GM18867 (cell line): ENCODE measurements at regions not wholly inside any gene's neighbourhood (a gene's known extent, or its start where the extent isn't known, plus 50 kb on each side); places are given as distances from the start of the nearest gene placed in this dataset.
"Not testable (repeated sequence)": the region's sequence is repeated elsewhere in the genome, so short reads cannot be mapped to it uniquely, and the experiment has no call there.

Experiments
- ATAC-seq: cut with Tn5 transposase; IDR thresholded peaks from one replicate; pipeline ENCODE4 v1.9.1; 2021; ENCODE audit warnings: mild to moderate bottlenecking, moderate library complexity; ENCODE audit not compliant: unreplicated experiment

DNA sequence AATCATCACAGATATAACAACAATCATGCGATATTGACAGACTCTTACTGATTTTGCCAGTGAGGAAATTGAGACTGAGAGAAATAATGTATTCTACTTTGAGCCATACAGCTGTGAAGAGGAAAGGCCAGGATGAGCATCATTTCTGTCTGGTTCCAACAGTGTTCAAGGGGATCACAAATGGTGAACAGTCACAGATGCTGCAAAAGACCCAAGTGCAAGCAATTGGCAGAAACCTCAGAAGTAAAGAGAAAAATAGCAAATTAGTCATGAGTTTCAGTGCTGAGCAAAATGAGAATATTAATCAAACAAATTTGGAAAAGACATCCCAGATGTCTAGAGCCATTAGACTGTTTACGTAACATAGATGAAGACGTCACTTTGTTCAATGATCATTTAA is 114.1 kb downstream of the RAB38 start:
- ATAC-seq = no peak

DNA sequence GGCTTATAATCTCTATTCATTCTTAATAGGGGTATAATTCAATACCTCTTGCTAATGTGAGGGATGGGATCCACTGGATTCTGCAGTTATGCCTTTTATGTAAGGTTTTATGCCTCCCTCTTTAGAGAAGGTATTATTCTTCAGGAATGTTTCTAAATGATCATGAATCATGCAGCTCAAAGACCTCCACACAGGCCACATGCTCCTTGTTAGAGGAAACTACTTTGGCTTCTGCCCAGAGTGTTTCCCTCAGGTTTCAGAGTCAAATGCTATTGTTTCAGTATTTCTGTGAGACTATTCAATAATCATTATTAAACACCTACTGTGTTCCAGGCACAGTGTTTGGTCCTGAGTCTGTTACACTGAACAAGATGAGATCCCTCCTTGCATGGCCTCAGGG is 115.9 kb downstream of the RAB38 start:
- ATAC-seq = no peak

DNA sequence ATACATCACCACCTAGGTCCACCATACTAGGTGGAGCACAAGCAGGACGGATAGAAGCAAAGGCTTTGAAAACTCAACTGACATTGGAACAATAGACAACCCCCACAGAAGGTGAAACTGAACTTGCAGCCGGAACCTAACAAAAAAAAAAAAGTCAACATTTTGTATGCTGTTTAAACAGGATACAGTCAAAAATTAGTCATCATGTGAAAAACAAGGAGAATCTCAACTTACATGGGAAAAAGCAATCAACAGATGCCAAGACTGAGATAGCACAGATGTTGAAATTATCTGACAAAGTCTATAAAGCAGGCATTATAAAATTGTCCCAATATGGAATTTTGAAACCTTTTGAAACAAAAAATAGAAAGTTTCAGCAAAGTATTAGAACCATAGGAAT is 123.8 kb downstream of the RAB38 start:
- no peak for ATAC-seq

DNA sequence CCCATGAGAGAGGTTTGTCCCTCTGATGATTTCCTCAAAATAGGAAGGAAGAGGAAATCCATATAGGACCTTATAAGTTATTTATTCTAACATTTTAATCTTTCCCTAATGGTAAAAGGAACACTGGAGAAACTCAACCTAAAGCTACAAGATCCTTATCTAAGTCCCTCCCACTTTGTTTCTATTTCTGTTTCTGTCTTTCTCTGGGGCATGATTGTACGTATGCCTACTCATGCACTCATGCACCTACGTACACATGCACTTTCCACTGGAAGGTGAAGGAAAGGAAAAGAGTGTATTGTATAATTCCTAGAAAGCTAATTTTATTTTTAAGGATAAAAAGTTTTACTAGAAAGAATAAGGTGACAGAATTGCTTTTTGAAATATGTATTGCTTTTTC is 125.0 kb downstream of the RAB38 start:
- peak; percentile 44 for ATAC-seq

- not testable (repeated sequence) for ATAC-seq
Measured at GRCh38 chr11:88045288-88045687, 130.0 kb downstream of the RAB38 start.

DNA sequence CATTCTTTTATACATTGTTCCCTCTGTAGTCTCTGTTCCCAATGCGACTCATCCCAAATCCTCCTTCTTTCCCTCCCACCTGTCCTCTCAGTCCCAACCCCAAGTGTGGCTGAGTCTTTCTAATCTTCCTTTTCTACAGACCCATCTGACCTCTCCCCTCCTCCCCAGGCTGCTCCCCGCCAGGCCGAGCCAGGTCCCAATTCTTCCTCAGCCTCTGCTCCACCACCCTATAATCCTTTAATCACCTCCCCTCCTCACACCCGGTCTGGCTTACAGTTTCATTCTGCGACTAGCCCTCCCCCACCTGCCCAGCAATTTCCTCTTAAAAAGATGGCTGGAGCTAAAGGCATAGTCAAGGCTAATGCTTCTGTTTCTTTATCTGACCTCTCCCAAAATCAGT is 130.6 kb downstream of the RAB38 start:
- not testable (repeated sequence) for ATAC-seq

DNA sequence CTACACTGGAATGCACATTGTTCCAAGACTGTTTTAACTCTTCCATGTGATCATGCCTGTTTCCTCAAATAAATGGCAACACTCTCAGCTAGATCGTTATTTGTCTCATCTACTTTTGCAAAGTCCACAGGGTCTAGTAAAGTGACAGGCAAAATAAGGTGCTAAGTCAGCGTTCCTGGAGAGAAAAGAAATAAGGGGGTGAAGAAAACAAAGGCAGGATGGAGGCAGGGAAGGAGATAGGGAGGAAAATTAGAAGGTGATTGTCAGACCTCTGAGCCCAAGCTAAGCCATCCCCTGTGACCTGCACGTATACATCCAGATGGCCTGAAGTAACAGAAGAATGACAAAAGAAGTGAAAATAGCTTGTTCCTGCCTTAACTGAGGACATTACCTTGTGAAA is 132.1 kb downstream of the RAB38 start:
- ATAC-seq = no peak

DNA sequence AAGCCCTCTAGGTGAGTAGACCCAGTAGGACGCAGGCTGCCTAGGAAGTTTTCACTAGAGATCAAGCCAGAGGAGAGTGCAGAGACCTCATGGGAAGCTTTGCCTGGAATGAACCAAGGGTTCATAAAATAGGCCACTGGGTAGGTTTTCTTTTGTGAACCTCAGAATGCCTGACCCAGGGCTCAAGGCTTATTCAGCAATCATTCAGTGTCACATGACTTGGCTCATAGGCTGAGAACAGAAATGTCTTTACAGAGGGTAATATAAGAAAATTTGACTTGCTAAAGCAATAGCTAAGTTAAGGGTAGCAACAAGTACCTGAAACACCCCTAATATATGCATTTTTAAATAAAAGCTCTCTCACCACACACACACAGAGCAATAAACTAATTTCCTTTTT is 132.6 kb downstream of the RAB38 start:
- no peak for ATAC-seq

- no peak for ATAC-seq
Measured at GRCh38 chr11:88042238-88042637, 133.0 kb downstream of the RAB38 start.

GRCh38 chr11:88041679-88042078 is 133.6 kb downstream of the RAB38 start:
- ATAC-seq = no peak

DNA sequence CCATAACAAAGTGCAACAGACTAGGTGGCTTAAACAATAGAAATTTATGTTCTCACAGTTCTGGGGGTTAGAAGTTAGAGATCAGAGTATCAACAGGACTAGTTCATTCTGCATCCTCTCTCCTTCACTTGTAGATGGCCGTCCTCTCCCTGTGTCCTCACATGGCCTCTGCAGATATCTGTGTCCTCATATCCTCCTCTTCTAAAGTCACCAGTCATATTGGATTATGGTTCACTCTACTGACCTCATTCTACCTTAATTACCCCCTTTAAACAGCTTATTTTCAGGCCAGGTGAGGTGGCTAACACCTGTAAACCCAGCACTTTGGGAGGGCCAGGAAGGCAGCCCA is 135.1 kb downstream of the RAB38 start:
- no peak for ATAC-seq

DNA sequence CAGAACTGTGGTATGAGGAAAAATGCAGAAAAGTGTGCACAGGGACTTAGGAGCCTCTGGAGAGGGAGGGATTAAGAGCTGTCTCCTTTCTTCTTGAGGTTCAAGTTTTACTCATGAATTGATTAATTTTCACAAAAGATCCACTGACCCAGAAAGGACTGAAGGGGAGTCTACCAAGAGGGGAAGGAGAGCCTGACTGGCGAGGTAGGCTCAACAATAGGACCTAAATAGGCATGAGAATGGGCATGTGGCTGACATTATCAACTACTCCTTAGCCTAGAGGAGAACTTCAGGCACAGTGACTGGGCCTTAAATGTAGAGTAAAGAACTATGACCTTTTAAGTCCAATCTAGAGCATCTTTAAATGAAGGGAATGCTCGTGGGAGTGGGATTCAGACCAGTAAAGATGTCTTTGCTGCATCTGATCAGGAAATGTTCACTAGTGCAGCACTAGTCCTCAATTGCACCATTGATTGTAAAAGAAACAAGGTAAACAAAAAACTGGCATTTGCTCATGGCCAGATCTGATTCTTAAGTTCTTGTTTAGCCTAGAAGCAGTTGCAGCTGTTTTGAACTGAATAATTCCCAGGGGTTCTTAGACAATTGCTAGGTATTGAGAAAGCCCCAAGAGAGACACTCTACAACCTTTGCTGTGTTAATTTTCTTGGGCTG is 135.6 kb downstream of the RAB38 start:
- no peak for ATAC-seq

DNA sequence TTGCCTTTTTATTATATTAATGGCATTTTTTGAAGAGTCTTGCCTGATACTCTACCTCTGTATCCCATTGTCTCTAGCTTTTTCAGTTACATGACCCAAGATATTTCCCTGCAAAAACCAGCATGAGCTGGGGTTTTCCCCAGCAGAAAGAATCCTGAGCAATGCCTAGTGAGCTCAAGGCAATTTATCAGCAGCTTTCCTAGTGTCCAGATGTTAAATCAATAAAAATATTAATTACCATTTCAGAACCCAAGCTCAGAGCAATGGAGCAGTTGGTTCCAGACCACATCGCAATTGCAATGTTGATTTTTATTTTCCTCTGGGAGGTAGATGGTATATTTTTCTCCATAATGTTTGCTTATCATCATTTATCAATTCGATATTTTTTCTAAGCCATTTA is 137.2 kb downstream of the RAB38 start:
- ATAC-seq = no peak

GRCh38 chr11:88036701-88037100 is 138.5 kb downstream of the RAB38 start:
- ATAC-seq = no peak

DNA sequence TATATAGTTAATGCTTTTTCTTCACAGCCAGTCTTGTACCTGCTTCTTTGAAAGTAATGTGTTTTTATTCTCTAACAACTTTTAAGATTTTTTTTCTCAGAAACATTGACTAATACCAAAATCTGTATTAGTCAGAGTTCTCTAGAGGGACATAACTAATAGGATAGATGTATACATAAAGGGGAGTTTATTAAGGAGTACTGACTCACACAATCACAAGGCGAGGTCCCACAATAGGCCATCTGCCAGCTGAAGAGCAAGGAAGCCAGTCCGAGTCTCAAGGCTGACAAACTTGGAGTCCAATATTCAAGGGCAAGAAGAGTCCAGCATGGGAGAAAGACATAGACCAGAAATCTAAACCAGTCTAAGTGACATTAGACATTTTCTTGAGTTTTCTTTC is 140.0 kb downstream of the RAB38 start:
- no peak for ATAC-seq

DNA sequence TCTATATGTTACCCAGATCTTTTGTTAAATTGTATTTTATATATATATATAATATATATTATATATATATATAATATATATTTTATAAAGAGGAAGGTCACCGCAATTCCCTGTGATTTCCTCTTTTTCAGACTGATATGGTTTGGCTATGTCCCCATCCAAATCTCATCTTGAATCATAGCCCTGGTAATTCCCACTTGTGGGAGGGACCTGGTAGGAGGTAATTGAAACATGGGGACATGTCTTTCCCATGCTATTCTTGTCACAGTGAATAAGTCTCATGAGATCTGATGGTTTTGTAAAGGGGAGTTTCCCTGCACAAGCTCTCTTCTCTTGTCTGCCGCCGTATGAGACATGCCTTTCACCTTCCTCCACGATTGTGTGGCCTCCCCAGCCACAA is 157.6 kb downstream of the RAB38 start:
- ATAC-seq = no peak

- peak; percentile 93 for ATAC-seq
Measured at GRCh38 chr11:88016392-88017170, 158.7 kb downstream of the RAB38 start.

DNA sequence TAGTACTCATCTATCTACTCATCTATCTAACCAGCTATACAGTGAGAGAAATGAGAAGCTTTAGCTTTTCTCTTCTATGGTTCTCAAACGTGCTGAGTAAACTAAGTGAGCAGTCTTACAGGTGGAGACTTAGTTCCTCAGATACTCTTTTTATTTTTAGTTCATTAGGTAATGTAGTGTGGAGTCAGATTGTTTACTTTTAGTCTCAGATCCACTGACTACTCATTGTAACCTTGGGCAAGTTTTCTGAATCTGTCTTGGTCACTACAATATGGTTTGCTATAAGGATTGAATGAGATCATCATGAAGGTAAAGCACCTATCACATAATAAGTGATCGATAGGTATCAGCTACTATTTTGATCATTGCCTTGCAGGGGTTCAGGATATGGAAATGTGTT is 160.1 kb downstream of the RAB38 start:
- no peak for ATAC-seq

DNA sequence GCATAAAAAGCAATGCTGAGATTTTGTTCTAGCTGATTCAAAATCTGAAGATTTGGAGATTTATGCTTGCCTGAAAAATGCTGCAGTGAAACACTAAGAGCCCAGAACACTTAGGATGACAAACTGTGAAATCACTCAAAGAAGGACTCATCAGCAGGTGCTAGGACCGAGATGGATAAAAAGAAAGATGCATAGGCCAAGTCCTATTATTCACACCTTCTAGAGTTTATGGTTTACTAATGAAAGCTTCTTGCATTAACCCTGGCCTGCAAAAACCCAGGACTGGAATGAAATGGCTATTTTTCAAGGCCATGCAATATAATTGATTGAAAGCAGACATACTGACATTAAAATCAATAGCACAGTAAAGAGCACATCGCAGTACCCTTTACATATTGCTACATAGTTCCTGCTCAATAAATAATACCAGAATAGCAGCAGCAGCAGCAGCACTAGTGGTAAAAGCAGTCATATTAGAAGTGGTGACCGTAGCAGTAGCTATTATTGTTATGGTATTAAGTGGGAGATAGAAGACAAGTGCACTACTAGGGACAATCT is 161.7 kb downstream of the RAB38 start:
- no peak for ATAC-seq

DNA sequence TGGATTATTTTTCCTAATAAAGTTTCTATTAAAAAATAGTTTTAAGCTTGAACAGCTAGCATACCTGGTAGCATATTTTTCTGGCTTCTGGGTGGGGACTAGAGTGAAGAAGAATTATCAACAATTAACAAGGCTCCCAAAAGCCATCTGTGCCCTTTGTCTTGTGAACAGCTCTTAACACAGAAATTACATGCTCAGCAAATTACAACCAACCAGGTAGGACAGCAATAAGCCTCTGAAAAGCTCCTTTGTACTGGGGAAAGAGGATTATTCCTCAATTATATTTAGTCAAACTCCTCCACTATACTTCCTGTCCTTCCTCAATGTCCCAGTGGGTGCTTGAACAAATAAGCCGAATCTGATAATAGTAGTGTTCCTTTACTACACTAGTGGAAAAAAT is 162.8 kb downstream of the RAB38 start:
- no peak for ATAC-seq

DNA sequence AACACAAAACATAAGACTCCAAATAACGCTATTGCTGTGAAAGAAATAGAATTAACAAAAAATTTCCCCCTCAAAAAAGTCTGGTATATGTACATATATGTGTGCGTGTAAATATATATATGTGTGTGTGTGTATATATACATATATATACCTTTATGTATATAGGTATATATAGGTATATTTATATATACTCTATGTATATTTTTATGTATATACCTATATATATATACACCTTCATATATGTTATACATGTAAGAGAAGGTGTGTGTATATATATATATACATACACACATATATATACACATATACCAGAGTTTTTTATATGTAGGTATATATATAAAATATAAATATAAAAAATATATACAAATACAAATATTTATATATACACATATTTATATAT is 199.2 kb downstream of the RAB38 start:
- ATAC-seq = no peak

- ATAC-seq = no peak
Measured at GRCh38 chr11:87974797-87975196, 200.4 kb downstream of the RAB38 start.
